ENCODE measurements at regions not wholly inside any gene's neighbourhood (a gene's known extent, or its start where the extent isn't known, plus 50 kb on each side); places are given as distances from the start of the nearest gene placed in this dataset.

- TF ChIP-seq SPI1 (IDR thresholded peaks at IDR 0.05; ENCODE audit: borderline replicate concordance, low read depth), result no peak
- TF ChIP-seq CTCF (IDR thresholded peaks at IDR 0.05; ENCODE audit: insufficient read depth, low read length), result no peak
- no peak for TF ChIP-seq GABPA (IDR thresholded peaks at IDR 0.05; ENCODE audit: low read depth)
- no peak for TF ChIP-seq REST (IDR thresholded peaks at IDR 0.05; ENCODE audit: insufficient replicate concordance, low read depth)
- no peak for TF ChIP-seq POLR2AphosphoS5 (IDR thresholded peaks at IDR 0.05; ENCODE audit: low read depth)
- DNase-seq (ENCODE audit: low read depth in 1 of 2, low spot score in 1 of 2), result no peak
- no peak overlapping the region for H3K27ac ChIP-seq (replicated peaks)
- H3K4me3 ChIP-seq (replicated peaks; ENCODE audit: insufficient read depth, low read length), result no peak overlapping the region
- no peaks in the 10 kb centered on the region for H3K27me3 ChIP-seq (ENCODE audit: insufficient read depth, poor library complexity, severe bottlenecking)
Observed at GRCh38 chr2:13009027-13009642, 292.4 kb downstream of the TRIB2 start.

- H3K4me3 ChIP-seq (replicated peaks; ENCODE audit: insufficient read depth, low read length), result no peak overlapping the region
- H3K27me3 ChIP-seq (ENCODE audit: insufficient read depth, poor library complexity, severe bottlenecking), result peaks cover 1% of the 10 kb centered on the region
- H3K27ac ChIP-seq (replicated peaks), result no peak overlapping the region
- TF ChIP-seq GABPA (IDR thresholded peaks at IDR 0.05; ENCODE audit: low read depth) (no peak), SPI1 (IDR thresholded peaks at IDR 0.05; ENCODE audit: borderline replicate concordance, low read depth) (no peak), POLR2AphosphoS5 (IDR thresholded peaks at IDR 0.05; ENCODE audit: low read depth) (no peak), CTCF (IDR thresholded peaks at IDR 0.05; ENCODE audit: insufficient read depth, low read length) (no peak), REST (IDR thresholded peaks at IDR 0.05; ENCODE audit: insufficient replicate concordance, low read depth) (no peak)
- no peak for DNase-seq (ENCODE audit: low read depth in 1 of 2, low spot score in 1 of 2)
Observed at GRCh38 chr2:13010283-13010682, 293.5 kb downstream of the TRIB2 start.

- Histone ChIP-seq H3K4me3 (replicated peaks; ENCODE audit: insufficient read depth, low read length) (no peak overlapping the region), H3K27ac (replicated peaks) (no peak overlapping the region), H3K27me3 (ENCODE audit: insufficient read depth, poor library complexity, severe bottlenecking) (peaks cover 2% of the 10 kb centered on the region)
- no peak for TF ChIP-seq SPI1 (IDR thresholded peaks at IDR 0.05; ENCODE audit: borderline replicate concordance, low read depth)
- TF ChIP-seq CTCF (IDR thresholded peaks at IDR 0.05; ENCODE audit: insufficient read depth, low read length), result no peak
- TF ChIP-seq POLR2AphosphoS5 (IDR thresholded peaks at IDR 0.05; ENCODE audit: low read depth), result no peak
- no peak for TF ChIP-seq GABPA (IDR thresholded peaks at IDR 0.05; ENCODE audit: low read depth)
- TF ChIP-seq REST (IDR thresholded peaks at IDR 0.05; ENCODE audit: insufficient replicate concordance, low read depth), result no peak
- no peak for DNase-seq (ENCODE audit: low read depth in 1 of 2, low spot score in 1 of 2)
Observed at GRCh38 chr2:13014783-13015182, 298.0 kb downstream of the TRIB2 start.
